HG03442 (cell line): ENCODE measurements at regions not wholly inside any gene's neighbourhood (a gene's known extent, or its start where the extent isn't known, plus 50 kb on each side); places are given as distances from the start of the nearest gene placed in this dataset.

Experiments used
- ATAC-seq: cut with Tn5 transposase; IDR thresholded peaks from one replicate; pipeline ENCODE4 v1.9.1; 2021; ENCODE audit warnings: mild to moderate bottlenecking, moderate library complexity; ENCODE audit not compliant: unreplicated experiment

DNA sequence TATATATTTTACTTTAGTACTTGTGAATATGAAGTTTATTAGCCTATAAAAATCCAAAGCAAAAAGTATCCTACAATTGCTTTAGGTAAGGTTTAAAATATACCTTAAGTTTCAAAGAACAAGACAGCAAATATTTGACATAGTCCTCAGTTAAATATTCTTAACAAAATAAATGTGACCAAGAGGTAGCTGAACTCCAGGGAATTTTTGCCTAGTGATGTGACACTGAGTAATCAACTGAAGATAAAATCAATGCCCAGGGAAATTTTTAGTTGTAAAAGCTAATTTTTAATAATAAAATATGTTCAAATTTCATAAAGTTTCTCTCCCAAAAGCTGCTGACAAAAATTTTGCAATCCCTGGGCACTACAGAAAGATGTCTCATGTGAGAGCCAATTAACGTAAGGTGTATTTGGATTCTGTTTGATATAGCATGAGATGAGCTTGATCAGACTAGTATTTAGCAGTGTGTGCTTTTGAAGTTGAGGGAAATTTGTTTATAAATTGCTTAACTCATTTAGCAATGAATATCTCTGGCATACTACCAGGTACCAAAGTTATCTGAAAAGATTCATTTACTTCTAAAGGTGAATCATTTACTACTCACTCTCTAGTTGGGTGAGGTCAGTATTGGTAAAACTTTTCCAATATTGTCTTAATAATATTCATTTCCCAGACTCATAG, 80.2 kb upstream of the PALMD start:
- ATAC-seq = no peak

GRCh38 chr1:99566290-99567021, 79.5 kb upstream of the PALMD start:
- ATAC-seq = no peak

GRCh38 chr1:99570486-99571089, 75.3 kb upstream of the PALMD start:
- ATAC-seq = no peak

DNA sequence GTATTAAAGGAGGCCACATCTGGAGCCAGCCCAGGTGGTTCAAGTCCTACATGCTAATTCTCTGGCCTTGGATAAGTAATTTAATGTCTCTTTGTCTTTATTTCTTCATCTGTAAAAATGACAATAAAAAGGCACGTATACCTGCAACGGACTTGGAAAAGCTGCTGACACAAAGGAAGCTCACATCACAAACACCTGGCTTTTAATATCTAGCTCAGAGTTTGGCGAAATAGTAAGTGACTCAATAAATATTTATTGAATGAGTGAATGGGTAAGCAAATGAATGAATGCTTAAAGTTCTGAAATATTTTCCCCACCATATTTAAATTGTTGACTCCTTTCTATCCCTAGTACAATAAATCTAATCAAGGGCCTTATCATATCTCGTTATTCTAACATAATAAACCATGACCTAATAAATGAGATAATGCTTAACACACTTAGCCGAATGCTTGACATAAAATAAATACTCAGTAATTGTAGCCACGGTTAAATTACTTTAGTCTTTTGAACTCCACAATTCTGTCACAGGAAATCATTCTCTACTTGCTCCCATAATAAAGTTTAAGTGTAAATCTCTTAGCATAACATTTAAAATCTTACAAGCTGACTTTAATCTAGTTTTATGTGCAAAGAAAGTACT, 74.7 kb upstream of the PALMD start:
- no peak for ATAC-seq

DNA sequence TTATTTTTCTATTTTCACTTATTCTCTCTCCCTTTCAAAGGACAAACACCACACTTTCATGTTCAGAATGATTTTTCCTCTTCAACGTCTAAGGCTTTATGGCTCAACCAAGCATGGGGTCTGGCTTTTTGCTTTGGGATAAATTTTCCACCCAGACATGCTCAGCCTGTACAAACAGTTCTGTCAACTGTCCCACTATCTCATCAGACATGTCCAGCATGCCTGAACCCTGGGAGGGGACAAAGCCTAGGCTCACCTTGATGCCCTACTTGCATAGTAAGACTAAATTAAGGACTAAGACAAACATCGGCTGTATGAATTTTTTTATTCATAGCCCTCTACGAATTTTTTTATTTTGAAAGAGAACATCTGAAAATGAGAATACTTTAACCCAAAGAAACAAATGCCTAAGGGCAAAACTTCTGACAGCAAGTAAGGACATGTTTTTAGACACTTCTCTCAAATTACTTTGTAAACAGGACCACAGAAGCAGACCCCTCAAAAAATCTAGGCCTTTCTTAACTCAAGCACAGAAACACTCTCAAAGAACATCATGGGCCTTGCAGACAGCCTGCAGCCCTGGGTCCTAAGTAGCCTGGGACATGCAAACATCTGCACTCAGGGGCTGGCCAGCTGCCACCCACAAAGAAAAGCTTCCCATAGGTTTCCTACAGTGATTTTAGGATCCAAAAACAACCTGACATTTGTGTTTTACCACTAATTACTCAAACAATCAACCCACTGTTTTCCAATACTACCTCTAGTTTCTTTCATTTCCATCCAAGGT, 72.3 kb upstream of the PALMD start:
- ATAC-seq = no peak

- no peak for ATAC-seq
Measured at GRCh38 chr1:99577313-99577712, 68.6 kb upstream of the PALMD start.

DNA sequence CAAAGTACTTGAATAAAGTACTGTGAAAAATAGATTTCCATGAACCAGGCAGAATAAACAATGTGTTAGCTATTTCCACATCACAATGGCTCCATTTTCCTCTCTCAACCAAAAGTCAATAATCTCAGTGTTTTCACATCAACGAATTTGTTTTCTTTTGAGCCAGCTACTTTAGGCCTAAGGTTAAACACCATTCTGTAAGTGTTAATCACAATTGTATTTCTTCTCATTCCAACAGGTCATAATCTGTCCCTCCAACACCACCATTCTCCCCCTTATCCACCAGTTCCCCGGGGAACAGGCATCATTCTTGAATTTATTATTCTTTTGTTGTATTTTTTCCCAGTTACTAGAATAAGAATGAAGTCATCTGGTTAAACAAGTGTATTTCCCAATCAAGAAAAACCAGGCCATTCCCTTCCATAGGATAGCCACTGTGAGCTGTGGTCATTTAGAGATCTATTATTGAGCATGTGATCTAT, 66.2 kb upstream of the PALMD start:
- ATAC-seq = no peak

DNA sequence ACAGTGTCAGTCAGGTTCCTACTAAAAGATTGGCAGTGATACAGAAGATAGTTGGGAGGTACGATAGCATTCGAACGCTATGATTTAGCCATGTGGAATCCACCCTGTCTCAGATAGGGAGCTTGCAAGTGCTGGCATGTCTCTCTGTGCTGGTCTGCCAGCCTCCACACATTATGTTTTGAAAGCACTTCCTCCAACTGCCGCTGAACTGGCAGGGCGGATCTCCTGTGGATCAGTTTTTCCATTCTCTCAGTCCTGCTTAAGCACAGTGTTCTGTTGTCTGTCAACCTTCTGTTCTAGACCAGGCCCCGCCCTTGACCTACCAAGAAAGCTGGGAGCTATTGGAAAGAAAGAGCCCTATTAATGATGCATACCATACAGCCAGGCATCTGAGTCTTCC, 65.5 kb upstream of the PALMD start:
- ATAC-seq = no peak

GRCh38 chr1:99587008-99587407, 58.9 kb upstream of the PALMD start:
- no peak for ATAC-seq

DNA sequence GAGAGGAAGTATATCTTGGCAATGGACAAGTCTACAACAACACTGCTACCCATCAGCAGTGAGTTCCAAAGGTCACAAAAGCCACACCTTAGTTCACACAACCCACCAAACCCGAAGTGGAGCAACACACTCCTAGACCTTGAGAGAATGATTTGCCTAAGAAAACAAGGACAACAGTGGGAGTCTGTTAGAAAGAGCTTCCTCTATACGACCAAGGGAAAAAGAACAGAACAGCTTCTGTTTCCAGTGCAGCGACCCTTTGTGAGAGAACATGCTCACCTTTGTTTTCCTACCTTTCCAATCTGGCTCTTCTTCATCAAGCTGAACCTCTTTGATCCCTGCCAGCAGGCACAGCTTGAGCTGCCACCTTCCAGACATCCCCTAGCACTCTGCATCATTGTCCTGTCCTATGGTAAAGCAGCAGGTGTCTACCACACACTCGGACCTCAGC, 56.7 kb upstream of the PALMD start:
- ATAC-seq = no peak

GRCh38 chr1:99590578-99591209, 55.2 kb upstream of the PALMD start:
- no peak for ATAC-seq

- no peak for ATAC-seq
Measured at GRCh38 chr1:99591886-99592285, 54.0 kb upstream of the PALMD start.

DNA sequence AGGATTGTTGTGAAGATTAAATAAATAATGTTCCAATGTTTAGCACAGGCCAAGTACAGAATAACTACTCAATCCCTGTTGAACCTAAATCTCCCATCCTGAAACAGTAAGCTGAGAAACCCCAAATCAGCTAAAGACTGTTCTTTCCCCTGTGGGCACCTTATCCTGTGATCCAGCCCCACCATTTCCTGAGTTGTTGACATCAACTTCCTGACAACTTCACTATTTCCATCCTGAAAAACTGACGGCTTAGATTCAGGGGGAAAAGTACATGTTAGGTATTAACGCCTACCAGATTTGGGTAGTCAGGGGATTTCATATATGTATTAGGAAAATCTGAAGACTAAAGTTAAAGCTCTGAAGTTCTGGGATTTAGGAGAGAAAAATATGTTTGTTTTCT, 51.7 kb upstream of the PALMD start:
- ATAC-seq = no peak

DNA sequence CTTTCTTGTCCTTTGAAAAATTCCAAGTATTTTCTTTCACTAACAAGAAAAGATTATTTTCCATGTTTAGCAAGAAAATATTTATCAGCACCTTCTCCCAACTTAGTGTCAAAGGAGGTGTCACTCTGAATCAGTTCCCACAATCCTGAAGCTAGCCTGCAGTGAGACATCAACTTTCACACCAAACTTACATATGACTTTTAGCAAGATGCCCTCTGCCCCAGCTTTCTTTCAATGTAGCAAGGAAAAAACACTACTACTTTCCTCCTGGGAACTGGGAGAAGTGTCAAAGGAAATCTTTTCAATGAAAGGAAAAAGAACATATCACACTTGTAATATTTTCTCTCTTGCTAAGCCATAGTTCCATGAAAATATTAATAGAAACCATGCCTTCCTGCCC, 50.9 kb upstream of the PALMD start:
- ATAC-seq = no peak

DNA sequence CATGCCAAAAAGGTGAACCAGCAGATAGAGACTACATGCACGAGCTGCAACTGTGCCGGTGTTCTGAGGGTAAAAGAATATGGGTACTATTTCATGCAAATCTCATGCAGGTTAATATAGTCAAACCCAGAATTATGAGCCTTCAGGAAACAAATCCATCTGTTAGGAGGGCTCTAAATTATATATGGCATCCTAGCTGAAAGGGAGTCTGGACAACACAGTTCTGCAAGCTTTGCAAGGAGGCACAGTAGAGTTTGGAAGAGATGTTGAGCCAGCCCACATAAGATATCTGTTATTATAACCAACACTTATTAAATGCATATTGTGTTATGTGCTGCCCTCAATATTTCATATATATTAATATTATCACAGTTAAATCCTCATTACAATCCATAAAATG, 50.5 kb upstream of the PALMD start:
- ATAC-seq = no peak
